HCT116 (cell line): ENCODE measurements at regions not wholly inside any gene's neighbourhood (a gene's known extent, or its start where the extent isn't known, plus 50 kb on each side); places are given as distances from the start of the nearest gene placed in this dataset.

Source experiments
- ATAC-seq: fragments of 200-7000 bp; cut with Tn5 transposase; 2 replicates; pipeline ENCODE4 v1.9.1; 2020; ENCODE audit warnings: mild to moderate bottlenecking, moderate library complexity
- BruUV-seq: library from RNA; stranded (reverse); fragments of 400-500 nt; replicated peaks from 2 replicates; lab custom pipeline; 2021; lab: Mats Ljungman, UMichigan
- CTCF ChIA-PET: fragments of 300-600 bp; sonication (Branson Sonifier 250); formaldehyde crosslinking; loops from one replicate; lab custom pipeline; 2021; ENCODE audit warnings: antibody characterized with exemption; lab: Charles Lee
- POLR2A ChIA-PET: fragments of 300-600, 350-600 bp; sonication (Branson Sonifier 250); formaldehyde crosslinking; loops from one replicate; lab custom pipeline; 2021; ENCODE audit warnings: antibody characterized with exemption; lab: Charles Lee
- RAD21 ChIA-PET, 2 experiments: fragments of 300-600 bp; sonication (Branson Sonifier 250); formaldehyde crosslinking; loops; one replicate each; lab custom pipeline; 2023; ENCODE audit warnings: low total read pairs in 2 of 2; ENCODE audit not compliant: uncharacterized antibody in 2 of 2, unreplicated experiment in 2 of 2, low non-redundant PET in 1 of 2; lab: Charles Lee
- DNase-seq: peaks from one replicate; pipeline ENCODE4 v3.0.0-alpha.2; 2010; ENCODE audit warnings: low read depth, low spot score
- H2AFZ ChIP-seq: fragments of 200-600 bp; shearing (Covaris generic), sonication (generic); 2 replicates; pipeline ENCODE4 v1.6.1; 2017; ENCODE audit warnings: low read depth, mixed run types, mixed read lengths, antibody characterized with exemption, low read length; ENCODE audit not compliant: poor library complexity, severe bottlenecking
- H3K27ac ChIP-seq: 2 replicates; pipeline ENCODE4 v1.5.1; 2012; ENCODE audit warnings: low read depth, low read length
- H3K27me3 ChIP-seq: fragments of 200-600 bp; sonication (generic); 2 replicates; pipeline ENCODE4 v1.6.1; 2016; ENCODE audit warnings: mixed run types, low read length, mixed read lengths; ENCODE audit not compliant: insufficient read depth
- H3K36me3 ChIP-seq, 2 experiments: fragments of 200-500 bp in 1 of 2; fragments of 200-600 bp in 1 of 2; sonication (Bioruptor generic) in 1 of 2; sonication (generic) in 1 of 2; 2 replicates each; pipeline versions ENCODE4 v1.5.1 to v1.6.1; 2014 to 2016; ENCODE audit warnings: low read length in 2 of 2, inconsistent platforms in 1 of 2, mixed read lengths in 1 of 2, mixed run types in 1 of 2; ENCODE audit not compliant: insufficient read depth in 2 of 2, control insufficient read depth in 1 of 2
- H3K4me1 ChIP-seq, 2 experiments: fragments of 200-600 bp in 1 of 2; sonication (generic) in 1 of 2; 2 replicates each; pipeline versions ENCODE4 v1.5.1 to v1.6.1; 2012 to 2017; ENCODE audit warnings: low read length in 2 of 2, inconsistent platforms in 1 of 2, mild to moderate bottlenecking in 1 of 2, mixed read lengths in 1 of 2, mixed run types in 1 of 2, moderate library complexity in 1 of 2; ENCODE audit not compliant: insufficient read depth in 2 of 2, control insufficient read depth in 1 of 2
- H3K4me2 ChIP-seq: fragments of 200-600 bp; sonication (generic); 2 replicates; pipeline ENCODE4 v1.6.1; 2017; ENCODE audit warnings: mixed run types, low read length, mixed read lengths
- H3K4me3 ChIP-seq, 2 experiments: fragments of 200-600 bp in 1 of 2; sonication (generic) in 1 of 2; replicated peaks in 1 of 2; 2 replicates each; pipeline ENCODE4 v1.5.1; 2011 to 2016; ENCODE audit warnings: low read length in 2 of 2, control low read depth in 1 of 2, low read depth in 1 of 2, mild to moderate bottlenecking in 1 of 2, mixed read lengths in 1 of 2, mixed run types in 1 of 2
- H3K79me2 ChIP-seq: fragments of 200-600 bp; sonication (generic); 2 replicates; pipeline ENCODE4 v1.6.1; 2017; ENCODE audit warnings: mild to moderate bottlenecking, mixed run types, low read length, moderate library complexity, mixed read lengths; ENCODE audit not compliant: insufficient read depth
- H3K9ac ChIP-seq: fragments of 200-600 bp; sonication (generic); 2 replicates; pipeline ENCODE4 v1.6.1; 2016; ENCODE audit warnings: low read length, mixed read lengths
- H3K9me2 ChIP-seq: fragments of 200-600 bp; sonication (generic), shearing (Covaris generic); 2 replicates; pipeline ENCODE4 v1.6.1; 2017; ENCODE audit warnings: mixed run types, mild to moderate bottlenecking, moderate library complexity; ENCODE audit not compliant: insufficient read depth
- H3K9me3 ChIP-seq, 2 experiments: fragments of 200-500 bp in 1 of 2; fragments of 200-600 bp in 1 of 2; sonication (Bioruptor generic) in 1 of 2; sonication (generic) in 1 of 2; 2 replicates each; pipeline ENCODE4 v1.6.1; 2014 to 2017; ENCODE audit warnings: low read length in 2 of 2, mixed read lengths in 2 of 2, inconsistent platforms in 1 of 2, low read depth in 1 of 2, mild to moderate bottlenecking in 1 of 2, mixed run types in 1 of 2, moderate library complexity in 1 of 2; ENCODE audit not compliant: control insufficient read depth in 1 of 2, insufficient read depth in 1 of 2
- H4K20me1 ChIP-seq: fragments of 200-600 bp; sonication (generic), shearing (Covaris generic); 2 replicates; pipeline ENCODE4 v1.6.1; 2017; ENCODE audit warnings: mixed run types, mild to moderate bottlenecking, moderate library complexity; ENCODE audit not compliant: insufficient read depth
- MAX ChIP-seq: IDR thresholded peaks from 2 replicates; pipeline ENCODE4 v1.6.1; 2012
- RAD21 ChIP-seq: IDR thresholded peaks from 2 replicates; pipeline ENCODE4 v1.6.1; 2012; ENCODE audit warnings: low read depth, mild to moderate bottlenecking
- ZNF274 ChIP-seq: fragments of 200-500 bp; sonication (Bioruptor generic); IDR thresholded peaks from 2 replicates; pipeline ENCODE4 v1.6.1; 2014; ENCODE audit warnings: mild to moderate bottlenecking, low read depth, low read length, inconsistent platforms
- intact Hi-C: fragments of 100-400 bp; cut with micrococcal nuclease; formaldehyde crosslinking; loops from 2 replicates; pipeline ENCODE4 v1.10.0; 2022

GRCh38 chr13:97724450-97724849 lies 229.0 kb upstream of the IPO5 start:
- H2AFZ ChIP-seq, result no peak overlapping the region
- no peaks in the 10 kb centered on the region for H3K9me2 ChIP-seq
- H3K27ac ChIP-seq, result no peak overlapping the region
- CTCF ChIA-PET, result no interaction called here
- no peaks in the 10 kb centered on the region for H4K20me1 ChIP-seq
- no peak overlapping the region for H3K4me2 ChIP-seq
- POLR2A ChIA-PET, result no interaction called here
- RAD21 ChIA-PET, result no interaction called here
- no peak overlapping the region for H3K9ac ChIP-seq
- no peaks in the 10 kb centered on the region for H3K79me2 ChIP-seq
- no peaks in the 10 kb centered on the region for H3K36me3 ChIP-seq
- intact Hi-C loops, result no loop called here
- no peaks in the 10 kb centered on the region for H3K27me3 ChIP-seq
- no peaks in the 10 kb centered on the region for H3K9me3 ChIP-seq
- TF ChIP-seq RAD21, result no peak
- DNase-seq, result no peak
- no TSS peak for BruUV-seq
- no peak for ATAC-seq
- no peaks in the 10 kb centered on the region; a peak in 1 of 4 replicates for H3K4me1 ChIP-seq
- no peak overlapping the region for H3K4me3 ChIP-seq

- H3K27me3 ChIP-seq, result no peaks in the 10 kb centered on the region
- no peak overlapping the region for H3K4me3 ChIP-seq
- TF ChIP-seq MAX (no peak), ZNF274 (no peak)
- H3K27ac ChIP-seq, result no peak overlapping the region
- H3K4me2 ChIP-seq, result no peak overlapping the region
- ChIA-PET RAD21 (no interaction called here), POLR2A (no interaction called here), CTCF (no interaction called here)
- no peaks in the 10 kb centered on the region for H4K20me1 ChIP-seq
- ATAC-seq (no peak), DNase-seq (no peak)
- no peak overlapping the region for H3K9ac ChIP-seq
- H2AFZ ChIP-seq, result no peak overlapping the region
- H3K36me3 ChIP-seq, result no peaks in the 10 kb centered on the region
- no TSS peak for BruUV-seq
- no peaks in the 10 kb centered on the region for H3K9me3 ChIP-seq
- H3K4me1 ChIP-seq, result no peaks in the 10 kb centered on the region
- H3K9me2 ChIP-seq, result no peaks in the 10 kb centered on the region
- intact Hi-C loops, result no loop called here
- no peaks in the 10 kb centered on the region for H3K79me2 ChIP-seq
Measured at GRCh38 chr13:97726664-97727280, 226.7 kb upstream of the IPO5 start.
